ENCODE measurements at regions not wholly inside any gene's neighbourhood (a gene's known extent, or its start where the extent isn't known, plus 50 kb on each side); places are given as distances from the start of the nearest gene placed in this dataset.
"Not testable (repeated sequence)": the region's sequence is repeated elsewhere in the genome, so short reads cannot be mapped to it uniquely, and the experiment has no call there.

GRCh38 chr2:147600646-147601045 is 244.2 kb upstream of the ACVR2A start:
- no peak for DNase-seq

GRCh38 chr2:147600223-147600622 is 244.6 kb upstream of the ACVR2A start:
- no peak for DNase-seq

- no peak for DNase-seq
These were observed 249.6 kb upstream of the ACVR2A start for GRCh38 chr2:147595200-147595599.

- DNase-seq, result no peak
These were observed 250.8 kb upstream of the ACVR2A start for GRCh38 chr2:147594038-147594437.

- not testable (repeated sequence) for DNase-seq
These were observed 252.0 kb upstream of the ACVR2A start for GRCh38 chr2:147592784-147593183.

- no peak for DNase-seq
These were observed 255.7 kb upstream of the ACVR2A start for GRCh38 chr2:147589127-147589526.

- peak; percentile 66 for DNase-seq
These were observed 256.6 kb upstream of the ACVR2A start for GRCh38 chr2:147588191-147588590.

- DNase-seq, result no peak
These were observed 266.3 kb upstream of the ACVR2A start for GRCh38 chr2:147578529-147578928.

GRCh38 chr2:147577998-147578380 is 266.8 kb upstream of the ACVR2A start:
- no peak for DNase-seq

- DNase-seq, result no peak
These were observed 267.4 kb upstream of the ACVR2A start for GRCh38 chr2:147577323-147577997.

- no peak for DNase-seq
These were observed 269.7 kb upstream of the ACVR2A start for GRCh38 chr2:147575106-147575505.

GRCh38 chr2:147572622-147573021 is 272.2 kb upstream of the ACVR2A start:
- no peak for DNase-seq

- no peak for DNase-seq
These were observed 275.4 kb upstream of the ACVR2A start for GRCh38 chr2:147569426-147569825.

GRCh38 chr2:147568109-147568508 is 276.7 kb upstream of the ACVR2A start:
- no peak for DNase-seq

- peak; percentile 53 for DNase-seq
These were observed 277.7 kb upstream of the ACVR2A start for GRCh38 chr2:147567136-147567535.

GRCh38 chr2:147560810-147561535 is 283.9 kb upstream of the ACVR2A start:
- no peak for DNase-seq

GRCh38 chr2:147559070-147559725 is 285.6 kb upstream of the ACVR2A start:
- no peak for DNase-seq

GRCh38 chr2:147558620-147559019 is 286.2 kb upstream of the ACVR2A start:
- no peak for DNase-seq

- no peak for DNase-seq
These were observed 290.2 kb upstream of the ACVR2A start for GRCh38 chr2:147554521-147555107.

GRCh38 chr2:147553775-147554271 is 291.0 kb upstream of the ACVR2A start:
- no peak for DNase-seq

GRCh38 chr2:147550995-147551731 is 293.7 kb upstream of the ACVR2A start:
- no peak for DNase-seq

- no peak for DNase-seq
These were observed 295.8 kb upstream of the ACVR2A start for GRCh38 chr2:147549054-147549453.

GRCh38 chr2:147548451-147548850 is 296.4 kb upstream of the ACVR2A start:
- no peak for DNase-seq
